ENCODE measurements at regions not wholly inside any gene's neighbourhood (a gene's known extent, or its start where the extent isn't known, plus 50 kb on each side); places are given as distances from the start of the nearest gene placed in this dataset.

- TF ChIP-seq ZFX (IDR thresholded peaks at IDR 0.05) (no peak), CTCF (conservative IDR thresholded peaks at IDR 0.05) (no peak)
- H3K27ac ChIP-seq, result no peak overlapping the region
These were observed 338.9 kb upstream of the NT5E start for GRCh38 chr6:85110943-85111342.

GRCh38 chr6:85107701-85108100, 342.2 kb upstream of the NT5E start:
- no peak overlapping the region for H3K27ac ChIP-seq
- TF ChIP-seq ZFX (IDR thresholded peaks at IDR 0.05) (no peak), CTCF (conservative IDR thresholded peaks at IDR 0.05) (no peak)

- TF ChIP-seq CTCF (conservative IDR thresholded peaks at IDR 0.05) (no peak), ZFX (IDR thresholded peaks at IDR 0.05) (no peak)
- H3K27ac ChIP-seq, result no peak overlapping the region
These were observed 332.6 kb upstream of the TBX18 start for GRCh38 chr6:85096976-85097375.

GRCh38 chr6:85092226-85092625, 327.8 kb upstream of the TBX18 start:
- H3K27ac ChIP-seq, result no peak overlapping the region
- TF ChIP-seq ZFX (IDR thresholded peaks at IDR 0.05) (no peak), CTCF (conservative IDR thresholded peaks at IDR 0.05) (no peak)

- TF ChIP-seq CTCF (conservative IDR thresholded peaks at IDR 0.05) (no peak), ZFX (IDR thresholded peaks at IDR 0.05) (no peak)
- no peak overlapping the region for H3K27ac ChIP-seq
These were observed 324.9 kb upstream of the TBX18 start for GRCh38 chr6:85089255-85089654.

GRCh38 chr6:85085875-85086274, 321.5 kb upstream of the TBX18 start:
- H3K27ac ChIP-seq, result no peak overlapping the region
- no peak for TF ChIP-seq ZFX (IDR thresholded peaks at IDR 0.05)
- TF ChIP-seq CTCF (conservative IDR thresholded peaks at IDR 0.05), result no peak

GRCh38 chr6:85081102-85081501, 316.7 kb upstream of the TBX18 start:
- H3K27ac ChIP-seq, result no peak overlapping the region
- no peak for TF ChIP-seq CTCF (conservative IDR thresholded peaks at IDR 0.05)

Data from C4-2B (cell line).